ENCODE measurements at regions not wholly inside any gene's neighbourhood (a gene's known extent, or its start where the extent isn't known, plus 50 kb on each side); places are given as distances from the start of the nearest gene placed in this dataset.

- TF ChIP-seq FOXP2 (optimal IDR thresholded peaks at IDR 0.05; ENCODE audit: borderline replicate concordance, extremely low read depth, extremely low read length, insufficient read depth) (no peak), TAF1 (IDR thresholded peaks at IDR 0.05; ENCODE audit: borderline replicate concordance, insufficient read depth, low read length) (no peak)
Observed at GRCh38 chr3:187903697-187904096, 158.4 kb upstream of the BCL6 start.

Data from PFSK-1 (cell line).